Activated T-cell treated with anti-CD3 and anti-CD28 coated beads, Interleukin-2, amount 50 U/mL, for 4 hours (primary cell): ENCODE measurements at regions not wholly inside any gene's neighbourhood (a gene's known extent, or its start where the extent isn't known, plus 50 kb on each side); places are given as distances from the start of the nearest gene placed in this dataset.
"Not testable (repeated sequence)": the region's sequence is repeated elsewhere in the genome, so short reads cannot be mapped to it uniquely, and the experiment has no call there.

Source experiments
- ATAC-seq, 2 donors: fragments of 200-7000 bp; cut with Tn5 transposase; one replicate each; pipeline ENCODE4 v1.10.0; 2021
- DNase-seq: peaks from one replicate; pipeline ENCODE4 v3.0.0-alpha.2; 2020
- H3K27me3 Mint-ChIP-seq: one replicate; pipeline ENCODE4 v1.8.0; 2021; ENCODE audit warnings: low read depth, mixed read lengths
- H3K36me3 Mint-ChIP-seq: one replicate; pipeline ENCODE4 v1.8.0; 2022; ENCODE audit warnings: mixed read lengths; ENCODE audit not compliant: insufficient read depth
- H3K4me1 Mint-ChIP-seq: one replicate; pipeline ENCODE4 v1.8.0; 2021; ENCODE audit warnings: low read depth, mixed read lengths
- H3K4me3 Mint-ChIP-seq: one replicate; pipeline ENCODE4 v1.8.0; 2021; ENCODE audit warnings: mild to moderate bottlenecking, moderate library complexity, mixed read lengths
- H3K9me3 Mint-ChIP-seq: one replicate; pipeline ENCODE4 v1.8.0; 2021; ENCODE audit warnings: mixed read lengths

DNA sequence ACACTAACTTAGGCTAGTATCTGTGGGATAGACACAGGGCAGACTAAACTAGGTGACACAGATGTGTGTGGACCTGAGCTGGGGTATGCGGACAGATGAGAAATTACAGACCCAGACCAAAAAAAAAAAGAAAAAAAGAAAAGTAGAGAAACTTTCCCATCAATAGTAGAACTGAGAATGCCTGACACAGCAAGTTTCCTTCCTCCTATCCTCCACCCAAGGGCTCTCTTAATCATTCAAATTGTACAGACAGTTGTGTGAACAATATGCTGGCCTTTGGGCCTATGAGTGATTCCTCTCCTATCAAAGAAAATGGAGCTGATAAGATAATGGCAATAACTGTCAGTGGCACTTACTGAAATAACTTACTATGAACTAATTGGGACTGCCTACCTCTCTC, 226.7 kb upstream of the PRDM1 start:
- no peak overlapping the region for H3K4me3 Mint-ChIP-seq
- ATAC-seq (no peak), DNase-seq (no peak)
- no peaks in the 10 kb centered on the region for H3K9me3 Mint-ChIP-seq
- no peaks in the 10 kb centered on the region for H3K36me3 Mint-ChIP-seq
- H3K27me3 Mint-ChIP-seq, result no peaks in the 10 kb centered on the region
- H3K4me1 Mint-ChIP-seq, result peaks cover 2% of the 10 kb centered on the region

DNA sequence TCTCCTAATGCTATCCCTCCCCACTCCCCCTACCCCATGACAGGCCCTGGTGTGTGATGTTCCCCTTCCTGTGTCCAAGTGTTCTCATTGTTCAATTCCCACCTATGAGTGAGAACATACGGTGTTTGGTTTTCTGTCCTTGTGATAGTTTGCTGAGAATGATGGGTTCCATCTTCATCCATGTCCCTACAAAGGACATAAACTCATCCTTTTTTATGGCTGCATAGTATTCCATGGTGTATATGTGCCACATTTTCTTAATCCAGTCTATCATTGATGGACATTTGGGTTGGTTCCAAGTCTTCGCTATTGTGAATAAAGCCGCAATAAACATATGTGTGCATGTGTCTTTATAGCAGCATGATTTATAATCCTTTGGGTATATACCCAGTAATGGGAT, 227.5 kb upstream of the PRDM1 start:
- ATAC-seq, H3K27me3 Mint-ChIP-seq, H3K4me3 Mint-ChIP-seq, H3K4me1 Mint-ChIP-seq, DNase-seq, H3K9me3 Mint-ChIP-seq, H3K36me3 Mint-ChIP-seq: not testable (repeated sequence)

GRCh38 chr6:105855433-105855832, 230.7 kb upstream of the PRDM1 start:
- no peaks in the 10 kb centered on the region for H3K36me3 Mint-ChIP-seq
- no peak for ATAC-seq
- no peaks in the 10 kb centered on the region for H3K9me3 Mint-ChIP-seq

GRCh38 chr6:105853979-105854378, 232.2 kb upstream of the PRDM1 start:
- not testable (repeated sequence) for H3K27me3 Mint-ChIP-seq, ATAC-seq, H3K4me1 Mint-ChIP-seq, H3K4me3 Mint-ChIP-seq, H3K9me3 Mint-ChIP-seq, DNase-seq, H3K36me3 Mint-ChIP-seq

More at GRCh38 chr6:105855433-105855832, 230.7 kb upstream of the PRDM1 start:
- no peak overlapping the region for H3K4me3 Mint-ChIP-seq
- no peaks in the 10 kb centered on the region for H3K27me3 Mint-ChIP-seq
- no peak for DNase-seq
- no peaks in the 10 kb centered on the region for H3K4me1 Mint-ChIP-seq

DNA sequence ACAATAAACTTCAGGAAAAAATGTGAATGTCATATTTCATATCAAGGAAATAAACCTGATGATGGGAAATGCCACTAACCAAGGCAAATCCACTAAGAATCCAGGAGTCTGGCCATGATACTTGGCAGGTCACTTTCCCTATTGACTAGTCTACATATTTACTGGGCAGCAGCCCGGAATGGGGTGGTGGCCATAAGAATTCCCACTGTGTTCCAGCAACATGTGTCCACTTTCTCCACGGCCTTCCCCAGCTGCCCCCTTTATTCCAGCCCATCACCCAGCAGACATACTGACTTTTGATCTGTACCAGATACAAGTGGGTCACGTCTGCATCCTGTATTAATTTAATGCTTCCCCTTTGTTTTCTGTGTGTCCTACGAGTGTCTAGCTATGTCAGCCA, 234.5 kb upstream of the PRDM1 start:
- no peak for ATAC-seq
- Mint-ChIP-seq H3K9me3 (no peaks in the 10 kb centered on the region), H3K36me3 (no peaks in the 10 kb centered on the region), H3K4me3 (no peak overlapping the region), H3K4me1 (no peaks in the 10 kb centered on the region), H3K27me3 (no peaks in the 10 kb centered on the region)
- no peak for DNase-seq

DNA sequence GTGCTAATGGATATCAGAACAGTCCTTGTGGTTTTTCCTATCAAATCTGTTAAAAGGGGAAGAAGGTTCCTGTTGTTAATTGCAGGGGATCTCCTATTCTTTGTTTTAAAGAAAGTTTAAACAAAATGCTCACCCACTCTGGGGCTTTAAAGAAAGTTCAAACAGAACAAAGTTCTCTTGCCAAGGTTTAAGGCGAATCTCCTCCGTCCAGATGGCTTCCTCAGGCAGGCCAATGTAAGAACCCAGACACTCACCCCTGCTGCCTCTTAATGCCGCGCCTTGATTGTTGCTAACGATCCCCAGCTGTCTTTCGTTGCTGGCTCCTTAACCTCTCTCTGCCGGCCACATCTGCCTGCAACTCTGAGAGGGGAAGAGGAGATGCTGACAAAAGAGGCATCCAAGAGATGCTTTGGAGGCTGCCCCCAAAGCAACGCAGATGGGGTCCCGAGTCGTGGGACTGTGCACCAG, 235.0 kb upstream of the PRDM1 start:
- no peak for ATAC-seq
- Mint-ChIP-seq H3K4me3 (no peak overlapping the region), H3K9me3 (no peaks in the 10 kb centered on the region)

DNA sequence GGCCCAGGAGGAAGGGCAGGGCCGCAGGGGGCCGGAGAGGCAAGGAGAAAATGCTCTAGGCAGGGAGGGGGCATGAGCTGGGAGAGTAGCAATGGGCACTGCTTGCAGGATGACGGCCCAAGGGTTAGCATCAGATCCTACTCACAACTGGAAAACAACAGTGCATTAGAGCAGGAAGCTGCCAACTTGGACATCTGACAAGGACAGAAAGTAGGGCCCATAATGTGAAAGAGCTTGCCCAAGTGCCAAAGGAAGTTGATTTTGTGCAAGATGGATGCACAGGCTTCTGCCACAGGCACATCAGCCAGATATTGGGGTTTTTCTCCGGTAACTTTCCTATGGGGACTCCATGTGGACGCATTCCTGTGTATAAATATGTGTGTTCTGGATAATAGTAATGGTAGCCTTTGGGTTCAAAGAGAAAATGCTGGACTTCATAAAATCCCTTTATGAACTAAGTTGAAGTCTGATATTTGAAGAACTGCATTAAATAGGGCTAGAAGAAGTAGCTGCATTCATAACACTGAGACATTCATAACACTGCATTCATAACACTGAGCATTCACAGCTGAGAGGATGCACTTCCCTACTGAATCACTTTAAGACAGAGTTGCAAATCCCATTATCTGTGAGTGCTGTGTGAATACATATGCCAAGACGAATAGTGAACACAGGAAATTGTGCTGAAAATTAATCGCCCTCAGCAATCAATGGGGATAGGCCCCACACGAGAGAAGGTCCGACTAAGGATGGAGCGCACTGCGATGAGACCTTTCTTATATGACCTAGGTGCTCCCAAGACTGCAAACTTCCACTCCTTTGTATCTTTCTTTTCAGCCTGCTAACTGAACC, 235.6 kb upstream of the PRDM1 start:
- no peak for DNase-seq
- ATAC-seq, result no peak
- H3K27me3 Mint-ChIP-seq, result no peaks in the 10 kb centered on the region

More for the DNA sequence above, 235.0 kb upstream of the PRDM1 start:
- H3K27me3 Mint-ChIP-seq, result no peaks in the 10 kb centered on the region
- no peak for DNase-seq
- H3K4me1 Mint-ChIP-seq, result no peaks in the 10 kb centered on the region
- H3K36me3 Mint-ChIP-seq, result no peaks in the 10 kb centered on the region

GRCh38 chr6:105849746-105850145, 236.4 kb upstream of the PRDM1 start:
- no peak for ATAC-seq
- DNase-seq, result no peak
- Mint-ChIP-seq H3K9me3 (no peaks in the 10 kb centered on the region), H3K27me3 (no peaks in the 10 kb centered on the region), H3K4me1 (no peaks in the 10 kb centered on the region), H3K36me3 (no peaks in the 10 kb centered on the region), H3K4me3 (no peak overlapping the region)

More for the DNA sequence above, 235.6 kb upstream of the PRDM1 start:
- no peak overlapping the region for H3K4me3 Mint-ChIP-seq
- H3K9me3 Mint-ChIP-seq, result no peaks in the 10 kb centered on the region
- H3K4me1 Mint-ChIP-seq, result no peaks in the 10 kb centered on the region
- no peaks in the 10 kb centered on the region for H3K36me3 Mint-ChIP-seq

GRCh38 chr6:105847433-105847832, 238.7 kb upstream of the PRDM1 start:
- Mint-ChIP-seq H3K4me3 (no peak overlapping the region), H3K9me3 (no peaks in the 10 kb centered on the region), H3K36me3 (no peaks in the 10 kb centered on the region), H3K27me3 (no peaks in the 10 kb centered on the region), H3K4me1 (no peaks in the 10 kb centered on the region)
- DNase-seq (no peak), ATAC-seq (no peak)

GRCh38 chr6:105844275-105844883, 241.8 kb upstream of the PRDM1 start:
- ATAC-seq, result no peak
- H3K4me3 Mint-ChIP-seq, result no peak overlapping the region

DNA sequence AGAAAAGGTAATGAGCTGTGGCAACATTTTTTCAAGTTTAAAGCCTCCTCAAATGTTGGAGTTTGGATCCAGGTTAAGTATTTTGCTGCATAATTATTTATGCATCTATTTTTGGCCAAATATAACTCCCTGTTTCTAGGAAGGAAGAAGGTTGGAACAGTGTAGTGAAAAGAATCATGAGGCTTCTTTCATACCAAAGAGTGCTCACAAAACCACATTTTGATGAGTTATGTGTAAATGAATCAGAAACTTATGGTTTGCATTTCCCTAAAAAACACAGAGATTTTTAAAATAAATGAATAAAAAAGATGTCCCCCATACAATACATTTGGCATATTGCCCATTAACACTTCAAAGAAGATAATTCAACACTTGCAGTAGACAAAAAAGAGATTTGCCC, 246.9 kb upstream of the PRDM1 start:
- H3K4me3 Mint-ChIP-seq, result no peak overlapping the region
- ATAC-seq, result no peak
- H3K9me3 Mint-ChIP-seq, result no peaks in the 10 kb centered on the region
- no peaks in the 10 kb centered on the region for H3K36me3 Mint-ChIP-seq
- no peaks in the 10 kb centered on the region for H3K4me1 Mint-ChIP-seq
- no peaks in the 10 kb centered on the region for H3K27me3 Mint-ChIP-seq
- DNase-seq, result no peak

More at GRCh38 chr6:105844275-105844883, 241.8 kb upstream of the PRDM1 start:
- no peak for DNase-seq
- Mint-ChIP-seq H3K27me3 (no peaks in the 10 kb centered on the region), H3K36me3 (no peaks in the 10 kb centered on the region), H3K9me3 (no peaks in the 10 kb centered on the region), H3K4me1 (no peaks in the 10 kb centered on the region)

- Mint-ChIP-seq H3K36me3 (no peaks in the 10 kb centered on the region), H3K4me1 (no peaks in the 10 kb centered on the region), H3K4me3 (no peak overlapping the region)
Observed at GRCh38 chr6:105838171-105838570, 248.0 kb upstream of the PRDM1 start.

DNA sequence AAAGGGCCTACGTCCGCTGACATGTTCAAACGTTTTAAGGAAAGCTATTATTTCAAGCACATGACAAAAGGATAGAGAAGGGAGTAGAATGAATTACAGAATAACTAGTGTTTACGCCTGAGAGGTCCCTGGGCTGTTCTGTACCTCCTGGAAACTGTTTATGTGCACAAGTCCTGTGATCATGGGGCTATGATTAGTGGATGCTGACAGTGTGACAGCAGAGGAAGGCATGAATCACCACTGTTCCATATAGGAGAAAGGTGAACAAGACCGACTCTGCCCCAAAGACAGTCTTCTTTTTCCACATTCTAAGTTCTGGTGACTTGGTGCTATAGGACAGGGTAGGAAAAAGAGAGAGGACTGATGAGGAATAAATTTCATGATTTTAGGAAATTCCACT, 249.2 kb upstream of the PRDM1 start:
- no peak overlapping the region for H3K4me3 Mint-ChIP-seq
- DNase-seq, result no peak
- H3K4me1 Mint-ChIP-seq, result no peaks in the 10 kb centered on the region
- no peaks in the 10 kb centered on the region for H3K9me3 Mint-ChIP-seq
- no peaks in the 10 kb centered on the region for H3K36me3 Mint-ChIP-seq
- no peak for ATAC-seq
- no peaks in the 10 kb centered on the region for H3K27me3 Mint-ChIP-seq

More at GRCh38 chr6:105838171-105838570, 248.0 kb upstream of the PRDM1 start:
- DNase-seq (no peak), ATAC-seq (no peak)
- Mint-ChIP-seq H3K9me3 (no peaks in the 10 kb centered on the region), H3K27me3 (no peaks in the 10 kb centered on the region)

DNA sequence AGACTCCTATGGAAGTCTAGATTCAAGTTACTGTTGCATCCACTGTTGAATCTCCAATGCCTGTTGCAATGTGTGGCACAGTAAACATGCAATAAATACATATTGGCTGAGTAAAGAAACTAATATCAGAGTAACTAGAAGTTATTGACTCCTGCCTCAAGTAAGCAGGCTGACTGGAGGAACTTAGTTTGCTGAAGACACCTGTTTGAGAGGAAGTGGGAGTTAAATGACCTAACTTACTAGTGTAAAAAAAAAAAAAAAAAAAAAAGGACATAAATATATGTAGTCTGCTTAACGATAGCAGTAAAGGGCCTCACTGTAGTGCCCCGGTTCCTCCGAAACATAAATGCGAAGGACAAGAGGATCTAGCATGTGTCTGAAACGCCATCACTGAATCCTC, 249.8 kb upstream of the PRDM1 start:
- Mint-ChIP-seq H3K36me3 (no peaks in the 10 kb centered on the region), H3K27me3 (no peaks in the 10 kb centered on the region), H3K4me1 (no peaks in the 10 kb centered on the region), H3K9me3 (no peaks in the 10 kb centered on the region), H3K4me3 (no peak overlapping the region)
- ATAC-seq, result no peak
- DNase-seq, result no peak

DNA sequence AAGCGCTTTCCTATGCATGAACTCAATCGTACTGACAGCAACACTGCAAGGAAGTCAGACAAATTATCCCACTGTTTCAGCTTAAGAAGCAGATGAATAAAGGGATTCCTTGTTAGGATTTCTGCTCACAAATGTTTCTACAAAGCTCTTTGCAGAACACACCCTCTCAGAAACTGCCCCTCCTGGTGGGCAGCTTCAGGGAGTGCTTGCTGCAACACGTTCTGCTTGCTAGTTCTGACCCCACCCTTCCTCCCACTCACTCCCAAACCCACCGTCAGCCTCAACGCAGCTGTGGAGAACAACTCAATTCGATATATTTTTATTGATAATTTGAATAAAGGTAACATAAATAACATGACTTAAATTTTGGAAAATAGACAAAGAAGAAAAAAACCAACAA, 250.8 kb upstream of the PRDM1 start:
- DNase-seq (no peak), ATAC-seq (no peak)
- no peaks in the 10 kb centered on the region for H3K36me3 Mint-ChIP-seq
- H3K9me3 Mint-ChIP-seq, result no peaks in the 10 kb centered on the region
- H3K4me3 Mint-ChIP-seq, result no peak overlapping the region
- no peaks in the 10 kb centered on the region for H3K4me1 Mint-ChIP-seq
- no peaks in the 10 kb centered on the region for H3K27me3 Mint-ChIP-seq
